Stimulated activated CD8-positive, alpha-beta memory T cell treated with anti-CD3 and anti-CD28 coated beads, Interleukin-12 subunit alpha, Interleukin-12 subunit beta, amount 100 ng/mL, for 4 hours (primary cell): ENCODE measurements at regions not wholly inside any gene's neighbourhood (a gene's known extent, or its start where the extent isn't known, plus 50 kb on each side); places are given as distances from the start of the nearest gene placed in this dataset.

ENCODE experiments used
- DNase-seq: peaks from one replicate; pipeline ENCODE4 v3.0.0-alpha.2; 2020; ENCODE audit warnings: low read depth

- DNase-seq, result no peak
Observed at GRCh38 chr18:40555914-40556313, 1399.1 kb upstream of the PIK3C3 start.

GRCh38 chr18:40553029-40553428, 1402.0 kb upstream of the PIK3C3 start:
- DNase-seq, result no peak

GRCh38 chr18:40546875-40547274, 1408.2 kb upstream of the PIK3C3 start:
- DNase-seq, result no peak

GRCh38 chr18:40534723-40535122, 1420.3 kb upstream of the PIK3C3 start:
- no peak for DNase-seq

GRCh38 chr18:40532046-40532445, 1423.0 kb upstream of the PIK3C3 start:
- DNase-seq, result no peak

- DNase-seq, result no peak
Observed at GRCh38 chr18:40531051-40531450, 1424.0 kb upstream of the PIK3C3 start.

GRCh38 chr18:40529478-40529877, 1425.6 kb upstream of the PIK3C3 start:
- no peak for DNase-seq

GRCh38 chr18:40524881-40525280, 1430.2 kb upstream of the PIK3C3 start:
- DNase-seq, result no peak

GRCh38 chr18:40523287-40523686, 1431.7 kb upstream of the PIK3C3 start:
- DNase-seq, result no peak

- no peak for DNase-seq
Observed at GRCh38 chr18:40501026-40501425, 1454.0 kb upstream of the PIK3C3 start.

- DNase-seq, result no peak
Observed at GRCh38 chr18:40494603-40495002, 1460.4 kb upstream of the PIK3C3 start.

GRCh38 chr18:40493316-40493715, 1461.7 kb upstream of the PIK3C3 start:
- no peak for DNase-seq

GRCh38 chr18:40489301-40489700, 1465.7 kb upstream of the PIK3C3 start:
- DNase-seq, result no peak

GRCh38 chr18:40485318-40485717, 1469.7 kb upstream of the PIK3C3 start:
- no peak for DNase-seq

GRCh38 chr18:40473221-40474029, 1481.6 kb upstream of the PIK3C3 start:
- no peak for DNase-seq

- no peak for DNase-seq
Observed at GRCh38 chr18:40470723-40471122, 1484.3 kb upstream of the PIK3C3 start.

GRCh38 chr18:40469851-40470250, 1485.2 kb upstream of the PIK3C3 start:
- no peak for DNase-seq

GRCh38 chr18:40469316-40469715, 1485.7 kb upstream of the PIK3C3 start:
- no peak for DNase-seq

GRCh38 chr18:40464032-40464431, 1491.0 kb upstream of the PIK3C3 start:
- DNase-seq, result no peak

GRCh38 chr18:40453903-40454302, 1501.1 kb upstream of the PIK3C3 start:
- DNase-seq, result no peak

GRCh38 chr18:40452599-40452998, 1502.4 kb upstream of the PIK3C3 start:
- DNase-seq, result no peak

- no peak for DNase-seq
Observed at GRCh38 chr18:40450751-40451150, 1504.3 kb upstream of the PIK3C3 start.

- no peak for DNase-seq
Observed at GRCh38 chr18:40447820-40448219, 1507.2 kb upstream of the PIK3C3 start.

GRCh38 chr18:40440088-40440487, 1514.9 kb upstream of the PIK3C3 start:
- DNase-seq, result no peak
